ENCODE measurements at regions not wholly inside any gene's neighbourhood (a gene's known extent, or its start where the extent isn't known, plus 50 kb on each side); places are given as distances from the start of the nearest gene placed in this dataset.

- TF ChIP-seq EP300 (IDR thresholded peaks at IDR 0.05) (no peak), POLR2A (IDR thresholded peaks at IDR 0.05) (no peak), POLR2AphosphoS5 (IDR thresholded peaks at IDR 0.05) (no peak), CTCF (IDR thresholded peaks at IDR 0.05) (no peak)
- H3K4me3 ChIP-seq: no peak overlapping the region
- H3K27me3 ChIP-seq: peaks cover 0 to 28% (median 0%) of the 10 kb centered on the region in 3 donors
- intact Hi-C loops (cut with DNase I; ENCODE audit: low total_unique reads): no loop called here
- DNase-seq: no peak
- no peaks in the 10 kb centered on the region for H3K4me1 ChIP-seq
- no peaks in the 10 kb centered on the region for H3K36me3 ChIP-seq
- WGBS, 5 donors: 62 to 71% (median 67%) methylated on average over 5 of the region's 5 CpGs
- no peak overlapping the region for H3K27ac ChIP-seq
- H3K9me3 ChIP-seq: no peaks in the 10 kb centered on the region
Measured at GRCh38 chr15:60137711-60138396, 133.7 kb downstream of the FOXB1 start.

- H3K27ac ChIP-seq: no peak overlapping the region
- WGBS, 5 donors: 81 to 92% (median 83%) methylated on average over 3 of the region's 3 CpGs
- no peak for DNase-seq
- no peaks in the 10 kb centered on the region for H3K4me1 ChIP-seq
- peaks cover 0 to 22% (median 0%) of the 10 kb centered on the region in 3 donors for H3K27me3 ChIP-seq
- no peak for TF ChIP-seq EP300 (IDR thresholded peaks at IDR 0.05)
- TF ChIP-seq CTCF (IDR thresholded peaks at IDR 0.05): no peak
- no peak for TF ChIP-seq POLR2AphosphoS5 (IDR thresholded peaks at IDR 0.05)
- TF ChIP-seq POLR2A (IDR thresholded peaks at IDR 0.05): no peak
- H3K36me3 ChIP-seq: no peaks in the 10 kb centered on the region
- no peak overlapping the region for H3K4me3 ChIP-seq
- H3K9me3 ChIP-seq: no peaks in the 10 kb centered on the region
- intact Hi-C loops (cut with DNase I; ENCODE audit: low total_unique reads): no loop called here
Measured at GRCh38 chr15:60138397-60138968, 134.4 kb downstream of the FOXB1 start.

- intact Hi-C loops (cut with DNase I; ENCODE audit: low total_unique reads): no loop called here
- no peak overlapping the region for H3K4me3 ChIP-seq
- peaks cover 0 to 44% (median 14%) of the 10 kb centered on the region in 3 donors for H3K27me3 ChIP-seq
- TF ChIP-seq POLR2A (IDR thresholded peaks at IDR 0.05): no peak
- TF ChIP-seq CTCF (IDR thresholded peaks at IDR 0.05): no peak
- TF ChIP-seq EP300 (IDR thresholded peaks at IDR 0.05): no peak
- TF ChIP-seq POLR2AphosphoS5 (IDR thresholded peaks at IDR 0.05): no peak
- no peaks in the 10 kb centered on the region for H3K4me1 ChIP-seq
- H3K27ac ChIP-seq: no peak overlapping the region
- no peak for DNase-seq
- no peaks in the 10 kb centered on the region for H3K9me3 ChIP-seq
- H3K36me3 ChIP-seq: no peaks in the 10 kb centered on the region
- WGBS, 5 donors: 70 to 87% (median 75%) methylated on average over 4 of the region's 4 CpGs
Measured at GRCh38 chr15:60152386-60152785, 148.3 kb downstream of the FOXB1 start.

- Histone ChIP-seq H3K9me3 (no peaks in the 10 kb centered on the region), H3K4me1 (no peaks in the 10 kb centered on the region), H3K4me3 (no peak overlapping the region), H3K27ac (no peak overlapping the region), H3K36me3 (no peaks in the 10 kb centered on the region), H3K27me3 (peaks cover 0 to 39% (median 10%) of the 10 kb centered on the region in 3 donors)
- intact Hi-C loops (cut with DNase I; ENCODE audit: low total_unique reads): no loop called here
- TF ChIP-seq POLR2A (IDR thresholded peaks at IDR 0.05) (no peak), CTCF (IDR thresholded peaks at IDR 0.05) (no peak), EP300 (IDR thresholded peaks at IDR 0.05) (no peak), POLR2AphosphoS5 (IDR thresholded peaks at IDR 0.05) (no peak)
- WGBS, 5 donors: 23 to 61% (median 50%) methylated on average over 4 of the region's 4 CpGs
- no peak for DNase-seq
Measured at GRCh38 chr15:60154764-60155325, 150.7 kb downstream of the FOXB1 start.

All from stomach (tissue), 8 donors.